ENCODE measurements at regions not wholly inside any gene's neighbourhood (a gene's known extent, or its start where the extent isn't known, plus 50 kb on each side); places are given as distances from the start of the nearest gene placed in this dataset.
"Not testable (repeated sequence)": the region's sequence is repeated elsewhere in the genome, so short reads cannot be mapped to it uniquely, and the experiment has no call there.

DNA sequence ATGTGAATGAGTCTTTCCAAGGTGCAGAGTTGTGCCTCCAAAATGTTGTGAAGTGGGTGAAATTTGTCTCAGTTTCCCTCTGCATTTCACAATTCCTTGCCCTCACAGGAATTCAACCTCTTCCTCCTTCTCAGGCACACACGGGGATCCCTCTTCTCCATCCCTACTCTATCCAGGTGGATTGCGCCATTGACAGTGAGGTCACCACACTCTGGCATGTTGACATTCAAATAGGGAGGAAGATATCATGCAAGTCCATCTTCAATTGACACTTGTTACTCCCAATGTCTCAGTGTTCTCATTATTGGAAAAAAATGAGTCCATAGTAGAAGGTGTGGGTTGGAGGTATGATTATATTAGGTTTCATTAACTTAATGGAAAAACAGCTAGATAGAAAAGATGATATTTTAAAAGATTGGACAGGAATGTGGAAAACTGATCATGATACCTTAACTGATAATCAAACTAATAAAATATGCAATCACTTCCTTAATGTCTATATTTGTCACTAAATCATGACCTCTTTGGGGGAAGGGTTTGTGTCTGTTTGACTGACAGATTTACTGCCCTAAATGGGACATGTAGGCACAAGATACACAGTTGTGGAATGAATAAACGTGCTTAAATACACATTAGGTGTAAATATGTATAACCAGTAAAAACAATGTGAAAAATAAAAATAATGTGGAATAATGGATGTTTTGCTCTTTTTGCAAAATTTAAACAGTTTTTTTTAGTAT, 213.8 kb upstream of the SLC8A1 start:
- Histone ChIP-seq H2AFZ (ENCODE audit: low read depth, low read length) (no peak overlapping the region), H3K4me2 (ENCODE audit: low read length) (no peak overlapping the region), H4K20me1 (ENCODE audit: insufficient read depth, low read length) (no peaks in the 10 kb centered on the region), H3K36me3 (ENCODE audit: insufficient read depth, low read length) (no peaks in the 10 kb centered on the region), H3K27me3 (ENCODE audit: insufficient read depth, low read length) (no peaks in the 10 kb centered on the region), H3K4me1 (ENCODE audit: insufficient read depth, low read length) (no peaks in the 10 kb centered on the region), H3K79me2 (ENCODE audit: insufficient read depth, low read length) (no peaks in the 10 kb centered on the region), H3K4me3 (ENCODE audit: insufficient read depth, low read depth, low read length) (no peak overlapping the region), H3K9me3 (ENCODE audit: insufficient read depth, low read depth, low read length) (no peaks in the 10 kb centered on the region), H3K27ac (ENCODE audit: low read depth, low read length) (no peak overlapping the region), H3K9ac (ENCODE audit: low read length) (no peak overlapping the region)
- TF ChIP-seq, protein P1, sequence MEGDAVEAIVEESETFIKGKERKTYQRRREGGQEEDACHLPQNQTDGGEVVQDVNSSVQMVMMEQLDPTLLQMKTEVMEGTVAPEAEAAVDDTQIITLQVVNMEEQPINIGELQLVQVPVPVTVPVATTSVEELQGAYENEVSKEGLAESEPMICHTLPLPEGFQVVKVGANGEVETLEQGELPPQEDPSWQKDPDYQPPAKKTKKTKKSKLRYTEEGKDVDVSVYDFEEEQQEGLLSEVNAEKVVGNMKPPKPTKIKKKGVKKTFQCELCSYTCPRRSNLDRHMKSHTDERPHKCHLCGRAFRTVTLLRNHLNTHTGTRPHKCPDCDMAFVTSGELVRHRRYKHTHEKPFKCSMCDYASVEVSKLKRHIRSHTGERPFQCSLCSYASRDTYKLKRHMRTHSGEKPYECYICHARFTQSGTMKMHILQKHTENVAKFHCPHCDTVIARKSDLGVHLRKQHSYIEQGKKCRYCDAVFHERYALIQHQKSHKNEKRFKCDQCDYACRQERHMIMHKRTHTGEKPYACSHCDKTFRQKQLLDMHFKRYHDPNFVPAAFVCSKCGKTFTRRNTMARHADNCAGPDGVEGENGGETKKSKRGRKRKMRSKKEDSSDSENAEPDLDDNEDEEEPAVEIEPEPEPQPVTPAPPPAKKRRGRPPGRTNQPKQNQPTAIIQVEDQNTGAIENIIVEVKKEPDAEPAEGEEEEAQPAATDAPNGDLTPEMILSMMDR (IDR thresholded peaks at IDR 0.05; ENCODE audit: insufficient read depth, low read depth, low read length), result no peak
- no peak for TF ChIP-seq EZH2 (IDR thresholded peaks at IDR 0.05; ENCODE audit: insufficient read depth, low read length)
- H3K9me3 Mint-ChIP-seq (ENCODE audit: unreplicated experiment), result no peaks in the 10 kb centered on the region
- H3K36me3 Mint-ChIP-seq (ENCODE audit: low read depth, unreplicated experiment), result no peaks in the 10 kb centered on the region
- DNase-seq (ENCODE audit: low read depth) (no peak), FAIRE-seq (no peak)
- no peak overlapping the region for H3K4me3 Mint-ChIP-seq (ENCODE audit: unreplicated experiment)
- H3K27ac Mint-ChIP-seq (ENCODE audit: unreplicated experiment), result no peak overlapping the region
- no peaks in the 10 kb centered on the region for H3K27me3 Mint-ChIP-seq (ENCODE audit: low read depth, unreplicated experiment)
- no peaks in the 10 kb centered on the region for H3K4me1 Mint-ChIP-seq (ENCODE audit: low read depth, unreplicated experiment)

DNA sequence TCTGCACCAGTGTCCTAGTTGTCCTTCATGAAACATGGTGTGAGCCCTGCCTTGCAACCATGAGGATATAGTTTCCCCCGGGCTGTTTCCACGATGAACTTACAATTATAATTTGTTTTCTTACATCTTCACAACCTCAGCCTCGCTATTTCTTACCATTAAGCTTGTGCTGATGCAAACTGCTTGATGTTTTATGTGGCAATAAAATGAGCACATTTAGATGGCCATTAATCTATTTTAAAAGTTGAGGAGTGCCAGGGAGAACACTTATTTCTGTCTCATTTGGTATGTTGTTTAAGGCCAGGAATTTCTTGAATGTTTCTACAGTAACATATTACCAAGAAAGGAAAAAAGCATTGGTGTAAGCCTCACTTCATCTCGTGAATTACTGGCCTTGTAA, 214.5 kb upstream of the SLC8A1 start:
- no peak overlapping the region for H3K4me3 ChIP-seq (ENCODE audit: insufficient read depth, low read depth, low read length)
- H3K36me3 Mint-ChIP-seq (ENCODE audit: low read depth, unreplicated experiment), result no peaks in the 10 kb centered on the region
- peak; percentile 14 for DNase-seq (ENCODE audit: low read depth)
- no peak for FAIRE-seq
- H4K20me1 ChIP-seq (ENCODE audit: insufficient read depth, low read length), result no peaks in the 10 kb centered on the region
- no peak overlapping the region for H3K27ac Mint-ChIP-seq (ENCODE audit: unreplicated experiment)
- no peaks in the 10 kb centered on the region for H3K27me3 Mint-ChIP-seq (ENCODE audit: low read depth, unreplicated experiment)
- H3K4me1 ChIP-seq (ENCODE audit: insufficient read depth, low read length), result no peaks in the 10 kb centered on the region
- no peaks in the 10 kb centered on the region for H3K9me3 Mint-ChIP-seq (ENCODE audit: unreplicated experiment)
- no peak overlapping the region for H3K27ac ChIP-seq (ENCODE audit: low read depth, low read length)
- H3K79me2 ChIP-seq (ENCODE audit: insufficient read depth, low read length), result no peaks in the 10 kb centered on the region
- TF ChIP-seq, protein P1 (IDR thresholded peaks at IDR 0.05; ENCODE audit: insufficient read depth, low read depth, low read length), result no peak
- no peak for TF ChIP-seq EZH2 (IDR thresholded peaks at IDR 0.05; ENCODE audit: insufficient read depth, low read length)
- no peak overlapping the region for H3K9ac ChIP-seq (ENCODE audit: low read length)
- no peak overlapping the region for H3K4me3 Mint-ChIP-seq (ENCODE audit: unreplicated experiment)
- no peaks in the 10 kb centered on the region for H3K27me3 ChIP-seq (ENCODE audit: insufficient read depth, low read length)
- H2AFZ ChIP-seq (ENCODE audit: low read depth, low read length), result no peak overlapping the region
- no peaks in the 10 kb centered on the region for H3K36me3 ChIP-seq (ENCODE audit: insufficient read depth, low read length)
- H3K4me2 ChIP-seq (ENCODE audit: low read length), result no peak overlapping the region
- no peaks in the 10 kb centered on the region for H3K4me1 Mint-ChIP-seq (ENCODE audit: low read depth, unreplicated experiment)
- no peaks in the 10 kb centered on the region for H3K9me3 ChIP-seq (ENCODE audit: insufficient read depth, low read depth, low read length)

GRCh38 chr2:40668425-40668824, 216.5 kb upstream of the SLC8A1 start:
- TF ChIP-seq, protein P1 (IDR thresholded peaks at IDR 0.05; ENCODE audit: insufficient read depth, low read depth, low read length), result no peak
- no peak for TF ChIP-seq EZH2 (IDR thresholded peaks at IDR 0.05; ENCODE audit: insufficient read depth, low read length)
- no peak overlapping the region for H3K4me3 Mint-ChIP-seq (ENCODE audit: unreplicated experiment)
- Histone ChIP-seq H3K9ac (ENCODE audit: low read length) (no peak overlapping the region), H3K79me2 (ENCODE audit: insufficient read depth, low read length) (no peaks in the 10 kb centered on the region), H4K20me1 (ENCODE audit: insufficient read depth, low read length) (no peaks in the 10 kb centered on the region), H3K9me3 (ENCODE audit: insufficient read depth, low read depth, low read length) (no peaks in the 10 kb centered on the region), H3K36me3 (ENCODE audit: insufficient read depth, low read length) (no peaks in the 10 kb centered on the region), H3K4me1 (ENCODE audit: insufficient read depth, low read length) (no peaks in the 10 kb centered on the region), H3K4me2 (ENCODE audit: low read length) (no peak overlapping the region), H3K27me3 (ENCODE audit: insufficient read depth, low read length) (no peaks in the 10 kb centered on the region), H3K27ac (ENCODE audit: low read depth, low read length) (no peak overlapping the region), H2AFZ (ENCODE audit: low read depth, low read length) (no peak overlapping the region), H3K4me3 (ENCODE audit: insufficient read depth, low read depth, low read length) (no peak overlapping the region)
- no peak for DNase-seq (ENCODE audit: low read depth)
- no peak for FAIRE-seq
- no peaks in the 10 kb centered on the region for H3K27me3 Mint-ChIP-seq (ENCODE audit: low read depth, unreplicated experiment)
- no peaks in the 10 kb centered on the region for H3K36me3 Mint-ChIP-seq (ENCODE audit: low read depth, unreplicated experiment)
- H3K27ac Mint-ChIP-seq (ENCODE audit: unreplicated experiment), result no peak overlapping the region
- H3K4me1 Mint-ChIP-seq (ENCODE audit: low read depth, unreplicated experiment), result no peaks in the 10 kb centered on the region
- H3K9me3 Mint-ChIP-seq (ENCODE audit: unreplicated experiment), result peaks cover 2% of the 10 kb centered on the region

DNA sequence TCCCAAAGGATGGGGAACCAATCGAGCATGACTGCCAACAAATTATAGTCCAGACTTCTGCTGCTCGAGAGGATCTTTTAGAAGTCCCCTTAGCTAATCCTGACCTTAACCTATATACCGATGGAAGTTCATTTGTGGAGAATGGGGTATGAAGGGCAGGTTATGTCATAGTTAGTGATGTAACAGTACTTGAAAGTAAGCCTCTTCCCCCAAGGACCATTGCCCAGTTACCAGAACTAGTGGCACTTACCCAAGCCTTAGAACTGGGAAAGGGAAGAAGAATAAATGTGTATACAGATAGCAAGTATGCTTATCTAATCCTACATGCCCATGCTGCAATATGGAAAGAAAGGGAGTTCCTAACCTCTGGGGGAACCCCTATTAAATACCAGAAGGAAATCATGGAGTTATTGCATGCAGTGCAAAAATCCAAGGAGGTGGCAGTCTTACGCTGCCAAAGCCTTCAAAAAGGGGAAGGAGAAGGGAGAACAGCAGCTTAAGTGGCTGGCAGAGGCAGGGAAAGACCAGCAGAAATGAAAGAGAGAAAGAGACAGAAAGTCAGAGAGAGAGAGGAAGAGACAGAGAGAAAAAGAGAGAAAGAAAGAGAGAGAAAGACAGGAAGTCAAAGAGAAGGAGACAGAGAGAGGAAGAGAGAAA, 224.4 kb upstream of the SLC8A1 start:
- not testable (repeated sequence) for FAIRE-seq; H3K4me3 ChIP-seq (ENCODE audit: insufficient read depth, low read depth, low read length)

More for the DNA sequence above, 224.4 kb upstream of the SLC8A1 start:
- not testable (repeated sequence) for H3K9ac ChIP-seq (ENCODE audit: low read length); H3K27me3 ChIP-seq (ENCODE audit: insufficient read depth, low read length); H2AFZ ChIP-seq (ENCODE audit: low read depth, low read length); H3K4me1 ChIP-seq (ENCODE audit: insufficient read depth, low read length); DNase-seq (ENCODE audit: low read depth); H3K4me3 Mint-ChIP-seq (ENCODE audit: unreplicated experiment); H4K20me1 ChIP-seq (ENCODE audit: insufficient read depth, low read length); H3K27ac ChIP-seq (ENCODE audit: low read depth, low read length); H3K4me1 Mint-ChIP-seq (ENCODE audit: low read depth, unreplicated experiment); H3K9me3 ChIP-seq (ENCODE audit: insufficient read depth, low read depth, low read length); H3K27me3 Mint-ChIP-seq (ENCODE audit: low read depth, unreplicated experiment); H3K79me2 ChIP-seq (ENCODE audit: insufficient read depth, low read length); H3K4me2 ChIP-seq (ENCODE audit: low read length); H3K36me3 ChIP-seq (ENCODE audit: insufficient read depth, low read length); H3K27ac Mint-ChIP-seq (ENCODE audit: unreplicated experiment); H3K36me3 Mint-ChIP-seq (ENCODE audit: low read depth, unreplicated experiment)
- H3K9me3 Mint-ChIP-seq (ENCODE audit: unreplicated experiment), result peaks cover 14% of the 10 kb centered on the region

All from astrocyte (in vitro differentiated cells and primary cell).